B cell (primary cell): ENCODE measurements at regions not wholly inside any gene's neighbourhood (a gene's known extent, or its start where the extent isn't known, plus 50 kb on each side); places are given as distances from the start of the nearest gene placed in this dataset.

ENCODE experiments used
- CTCF ChIP-seq: fragments of 200-600 bp; IDR thresholded peaks from one replicate; pipeline ENCODE4 v1.8.0; 2022; ENCODE audit warnings: antibody characterized with exemption, mild to moderate bottlenecking
- EZH2 ChIP-seq: IDR thresholded peaks from 2 replicates; pipeline ENCODE4 v1.6.1; 2012; ENCODE audit warnings: borderline replicate concordance, low read depth, mild to moderate bottlenecking, moderate library complexity, low read length; ENCODE audit not compliant: insufficient read depth, poor library complexity, severe bottlenecking

DNA sequence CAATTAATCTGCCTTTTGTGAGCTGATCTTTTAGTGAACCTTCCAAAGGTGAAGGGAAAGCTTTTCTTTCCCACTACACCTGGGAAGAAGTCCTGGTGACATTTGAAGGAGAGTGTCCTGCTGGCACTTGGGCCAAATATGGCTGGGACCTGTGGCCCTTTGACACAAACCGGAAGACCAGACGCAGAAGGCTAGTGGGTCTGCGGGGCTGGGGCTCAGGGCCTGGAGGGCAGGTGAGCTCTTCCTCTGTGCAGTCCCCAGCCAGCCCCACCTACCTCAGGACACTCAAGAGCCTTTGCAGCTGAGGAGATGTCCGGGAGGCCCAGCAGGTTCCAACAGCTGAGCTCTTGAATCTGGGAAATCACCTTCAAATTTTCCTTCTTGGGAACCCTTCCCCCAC is 138.0 kb upstream of the THY1 start:
- TF ChIP-seq EZH2 (no peak), CTCF (no peak)
